ENCODE measurements at regions not wholly inside any gene's neighbourhood (a gene's known extent, or its start where the extent isn't known, plus 50 kb on each side); places are given as distances from the start of the nearest gene placed in this dataset.

DNA sequence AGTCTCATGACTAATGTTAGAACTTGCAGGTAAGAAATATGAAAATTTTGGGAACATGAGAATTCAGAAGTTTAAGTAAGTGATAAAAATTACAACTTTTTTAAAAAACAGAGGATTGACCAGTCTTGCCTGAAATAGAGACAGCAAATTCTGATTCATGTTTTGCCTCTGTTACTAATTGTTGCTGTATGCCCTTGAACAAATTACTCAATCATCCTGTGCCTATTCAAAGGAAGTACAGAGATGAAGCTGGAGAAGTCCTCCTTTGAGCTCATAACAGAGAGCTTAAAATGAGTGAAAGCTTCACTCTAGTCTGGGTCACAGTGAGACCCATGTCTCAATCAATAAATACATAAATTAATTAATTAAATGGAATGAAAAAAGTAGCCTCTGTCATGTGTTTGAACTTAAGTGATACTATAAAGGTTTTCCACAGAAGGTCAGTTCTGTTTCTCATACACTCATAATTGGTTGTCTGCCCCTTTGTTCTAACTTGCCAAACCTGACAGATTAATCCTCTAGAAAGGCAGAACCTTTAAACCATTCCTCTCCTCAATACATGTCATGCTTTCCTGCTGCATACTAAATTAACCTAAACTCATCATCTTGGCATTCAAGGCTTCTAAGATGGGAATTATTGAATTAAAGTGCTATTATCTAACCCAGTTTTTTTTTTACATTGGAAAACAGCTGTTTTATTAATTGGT is 374.6 kb upstream of the LRATD1 start:
- no peak for DNase-seq

DNA sequence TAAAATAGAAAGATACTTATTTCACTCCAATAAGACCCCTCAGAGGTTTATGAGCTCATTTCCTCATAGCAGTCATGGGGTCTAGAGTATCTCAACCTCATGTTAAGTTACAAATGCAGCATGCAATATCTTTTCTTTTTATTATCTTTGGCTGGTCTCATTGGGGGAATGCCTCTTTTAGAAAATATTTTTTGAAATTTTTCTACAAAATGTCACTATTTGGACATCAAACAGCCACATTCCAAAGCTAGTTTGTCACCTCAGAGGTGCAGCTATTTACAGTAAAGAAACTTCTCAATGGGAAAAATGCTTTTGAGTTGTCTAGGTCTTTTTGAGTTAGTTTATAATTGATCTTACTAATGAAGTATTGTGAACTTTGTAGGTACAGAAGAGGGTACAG is 370.7 kb upstream of the LRATD1 start:
- DNase-seq = no peak

DNA sequence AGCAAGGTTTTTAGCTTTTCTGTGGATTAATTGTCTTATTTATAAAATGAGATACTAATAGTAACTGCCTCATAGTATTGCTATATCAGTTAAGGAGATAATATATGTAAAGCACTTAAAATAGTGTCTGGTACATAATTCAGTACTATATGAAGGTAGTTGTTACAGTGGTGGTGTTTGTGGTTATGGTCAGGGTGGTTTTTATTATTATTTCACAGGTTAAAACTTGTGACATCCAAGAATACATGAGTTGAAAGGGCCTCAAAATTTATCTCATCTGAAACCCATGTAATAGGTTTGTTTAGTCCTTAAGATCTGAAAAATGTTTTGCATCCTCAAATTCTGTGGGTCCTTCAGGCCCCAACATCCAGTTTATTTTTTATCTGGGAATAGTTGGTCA is 369.5 kb upstream of the LRATD1 start:
- no peak for DNase-seq

DNA sequence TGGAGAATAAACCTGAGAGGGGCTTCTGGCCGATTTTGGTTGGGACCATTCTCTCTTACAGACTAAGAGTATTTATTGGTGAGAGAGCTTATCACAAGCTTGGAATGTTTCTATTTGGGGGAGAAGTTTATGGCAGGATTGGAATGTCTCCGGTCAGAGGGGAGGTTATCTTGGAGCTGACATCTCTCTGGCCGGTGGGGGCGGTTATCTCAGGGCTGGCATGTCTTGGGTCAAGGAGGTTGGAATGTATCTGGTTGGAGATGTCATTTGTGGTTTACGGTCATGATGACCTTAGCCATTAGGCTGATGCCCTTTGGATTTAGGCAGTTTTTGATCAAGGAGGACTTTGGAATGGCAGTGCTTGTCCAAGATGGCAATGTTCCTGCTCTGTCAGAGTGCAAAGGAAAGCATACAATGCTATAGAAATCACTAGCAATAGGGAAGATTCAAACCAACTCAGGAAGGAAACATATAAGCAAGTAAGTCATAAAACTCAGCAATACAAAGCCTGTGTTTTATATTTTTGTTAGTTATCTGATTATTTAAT is 362.4 kb upstream of the LRATD1 start:
- no peak for DNase-seq

DNA sequence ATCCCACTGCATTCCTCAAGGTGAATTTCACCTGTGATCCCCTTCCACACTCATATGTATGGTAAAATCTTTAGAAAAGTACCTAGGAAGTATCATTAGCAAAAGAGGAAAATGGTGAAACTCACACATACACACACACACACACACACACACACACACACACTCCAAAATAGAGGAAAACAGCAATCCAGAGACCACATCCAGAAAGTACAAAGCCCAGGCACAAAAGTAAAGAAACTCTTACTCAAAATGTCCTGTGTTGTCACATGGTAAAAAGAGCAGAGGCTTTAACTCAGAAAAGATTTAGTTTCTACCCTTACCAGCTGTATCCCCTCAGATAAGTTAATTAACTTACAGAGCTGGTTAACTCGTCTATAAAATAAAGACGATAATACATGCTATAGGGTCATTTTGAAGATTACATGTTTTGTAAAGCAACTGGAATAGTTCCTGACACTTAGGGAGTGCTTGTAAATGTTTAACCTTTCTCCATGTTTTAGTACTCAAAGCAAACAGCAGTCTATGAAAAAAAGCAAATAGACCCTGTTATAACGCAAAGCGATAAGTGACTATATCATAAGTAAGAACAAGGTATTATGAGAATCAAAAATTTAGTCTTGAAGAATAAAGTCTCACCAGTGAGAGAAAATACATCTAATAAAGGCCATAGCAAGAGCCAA is 360.0 kb upstream of the LRATD1 start:
- no peak for DNase-seq

DNA sequence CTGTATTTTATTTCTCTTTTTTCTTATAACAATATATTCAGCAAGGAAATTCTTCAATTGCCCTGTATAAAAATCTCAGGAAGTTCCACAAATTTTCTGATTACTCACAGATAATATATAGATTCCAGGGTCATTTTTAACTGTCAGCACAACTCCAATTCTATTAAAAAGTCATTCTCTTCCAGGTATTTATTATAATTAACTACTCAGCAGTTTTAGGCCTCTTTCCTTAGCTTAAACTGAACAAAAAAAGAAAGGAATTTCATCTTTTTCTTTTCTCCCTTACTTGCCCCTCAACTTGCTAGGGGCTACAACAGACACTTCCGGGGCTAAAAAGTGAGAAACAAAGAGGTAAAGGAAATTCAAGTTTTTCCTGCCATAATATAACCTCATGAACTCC is 358.9 kb upstream of the LRATD1 start:
- DNase-seq = no peak

DNA sequence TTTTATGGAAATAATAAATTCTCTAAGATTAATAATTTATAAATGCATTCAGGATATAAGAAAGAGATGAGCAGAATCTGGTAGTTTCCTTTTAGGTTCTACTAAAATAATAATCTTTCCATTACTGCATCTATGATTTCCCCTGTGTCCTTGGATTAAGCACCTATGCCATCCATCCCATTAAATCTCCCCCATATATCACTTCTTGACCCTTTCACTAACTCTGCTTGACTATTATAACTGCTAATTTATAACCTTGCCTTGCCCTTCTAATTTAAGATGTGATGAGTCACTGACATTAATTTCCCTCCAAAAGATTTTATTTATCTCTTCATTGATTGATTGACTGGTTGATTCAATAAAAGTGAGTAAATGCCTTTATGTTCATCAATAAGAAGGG is 348.3 kb upstream of the LRATD1 start:
- DNase-seq = no peak

DNA sequence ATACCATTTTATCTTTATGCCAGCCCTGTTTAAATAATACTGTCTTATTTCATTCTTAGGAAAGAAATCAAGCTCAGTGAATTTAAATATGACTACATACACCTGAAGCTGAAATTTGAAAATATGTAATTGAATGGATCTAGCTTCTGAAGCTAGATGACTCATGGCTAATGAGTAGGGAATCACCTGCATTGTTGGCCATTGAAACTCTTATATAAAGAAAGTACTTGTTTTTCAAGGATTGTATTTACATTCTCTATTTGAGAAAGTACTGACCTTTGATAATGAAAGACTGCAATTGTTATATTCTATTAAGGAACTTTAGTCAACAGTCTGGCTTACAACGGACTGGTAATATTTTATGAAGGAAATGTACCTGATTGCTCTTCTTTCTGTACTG is 346.7 kb upstream of the LRATD1 start:
- no peak for DNase-seq

DNA sequence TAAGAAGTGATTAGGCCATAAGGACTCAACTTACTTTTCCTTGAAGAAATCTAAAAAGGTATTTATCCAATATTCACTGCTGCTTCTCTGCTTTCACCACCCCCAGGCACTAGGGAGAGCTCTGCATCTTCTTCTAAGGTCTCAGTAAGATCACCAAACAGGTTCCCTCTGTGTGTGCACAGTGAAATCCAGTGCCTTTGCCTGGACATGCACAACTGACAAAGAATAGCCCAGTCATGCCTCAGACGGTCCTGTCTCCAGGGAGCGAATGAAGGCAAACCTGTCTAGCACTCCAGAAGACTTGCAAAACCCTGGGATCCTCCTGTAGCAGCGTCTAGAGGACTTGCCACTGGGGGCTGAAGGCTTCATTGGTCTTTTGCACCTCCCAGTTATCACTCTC is 344.5 kb upstream of the LRATD1 start:
- DNase-seq = no peak

DNA sequence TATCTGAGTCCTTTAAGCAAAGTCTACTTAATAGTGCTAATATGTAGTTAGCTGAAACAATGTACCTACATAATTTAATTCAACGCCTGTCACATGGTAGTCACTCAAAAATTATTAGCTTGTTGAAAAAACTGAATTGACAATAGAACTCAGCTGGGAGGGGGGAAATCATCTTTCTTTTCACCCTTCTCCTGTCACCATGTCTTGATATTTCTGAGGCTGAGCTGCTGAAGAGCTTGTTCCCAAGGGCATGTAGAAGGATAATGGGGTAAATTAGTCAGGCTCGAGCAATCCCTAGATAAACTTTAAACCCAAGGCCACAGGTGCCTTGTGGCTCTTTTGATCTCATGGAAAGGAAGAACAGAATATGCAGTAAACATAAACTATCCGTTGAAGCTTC is 339.6 kb upstream of the LRATD1 start:
- no peak for DNase-seq

DNA sequence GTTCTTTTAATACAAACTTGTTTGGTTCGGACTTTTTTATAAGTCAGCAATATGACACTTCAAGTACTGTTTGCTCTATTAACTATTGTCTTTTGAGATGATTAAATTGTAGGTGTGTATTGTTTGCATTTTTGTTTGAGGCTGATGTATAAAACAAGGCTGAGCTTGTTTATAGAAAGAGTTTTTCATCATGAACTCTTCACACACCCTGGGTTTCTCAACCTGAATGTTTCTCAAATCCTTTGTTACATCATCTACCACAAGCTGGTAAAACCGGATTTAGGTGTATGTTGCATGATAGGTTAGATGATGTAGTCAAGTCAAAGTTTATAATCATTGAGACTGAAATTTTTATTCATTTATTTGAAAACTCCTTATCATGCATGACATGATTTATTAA is 335.2 kb upstream of the LRATD1 start:
- DNase-seq = no peak

DNA sequence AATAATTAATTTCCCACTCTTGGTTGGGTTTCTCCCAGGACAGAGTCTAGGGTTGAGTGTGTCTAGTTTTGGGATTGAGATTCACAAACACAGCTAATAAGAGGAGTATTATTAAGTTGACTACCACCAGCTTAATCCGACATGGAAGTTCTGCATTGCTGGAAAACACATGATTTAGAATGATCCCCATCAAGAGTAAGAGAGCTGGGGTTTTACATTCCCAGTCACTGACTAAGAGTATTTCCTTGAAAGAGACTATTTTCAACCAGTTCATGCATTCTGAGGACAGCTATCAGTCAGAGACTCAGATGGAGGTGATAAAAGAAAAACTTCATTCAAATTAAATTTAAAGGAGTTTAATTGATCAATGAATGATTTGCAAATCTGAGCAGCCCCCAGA is 334.6 kb upstream of the LRATD1 start:
- DNase-seq = no peak

DNA sequence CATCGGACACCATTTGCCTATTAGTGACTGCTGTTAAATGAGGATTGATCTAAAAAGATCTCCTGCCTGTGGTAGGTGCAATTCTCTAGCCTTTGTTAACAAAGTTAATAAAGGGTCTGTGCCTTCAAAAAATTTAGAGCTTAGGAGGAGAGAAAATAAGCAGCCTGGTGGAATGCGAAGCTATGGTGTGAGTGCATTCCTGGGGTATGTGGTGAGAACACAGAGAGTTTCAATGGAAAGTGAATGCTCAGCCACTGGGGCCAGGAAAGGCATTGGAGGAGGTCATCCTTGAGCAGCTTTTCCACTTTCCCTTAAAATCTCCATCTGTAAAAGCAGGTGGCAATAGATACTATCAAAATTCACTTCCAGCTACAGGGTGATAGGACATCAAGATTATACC is 331.2 kb upstream of the LRATD1 start:
- no peak for DNase-seq

DNA sequence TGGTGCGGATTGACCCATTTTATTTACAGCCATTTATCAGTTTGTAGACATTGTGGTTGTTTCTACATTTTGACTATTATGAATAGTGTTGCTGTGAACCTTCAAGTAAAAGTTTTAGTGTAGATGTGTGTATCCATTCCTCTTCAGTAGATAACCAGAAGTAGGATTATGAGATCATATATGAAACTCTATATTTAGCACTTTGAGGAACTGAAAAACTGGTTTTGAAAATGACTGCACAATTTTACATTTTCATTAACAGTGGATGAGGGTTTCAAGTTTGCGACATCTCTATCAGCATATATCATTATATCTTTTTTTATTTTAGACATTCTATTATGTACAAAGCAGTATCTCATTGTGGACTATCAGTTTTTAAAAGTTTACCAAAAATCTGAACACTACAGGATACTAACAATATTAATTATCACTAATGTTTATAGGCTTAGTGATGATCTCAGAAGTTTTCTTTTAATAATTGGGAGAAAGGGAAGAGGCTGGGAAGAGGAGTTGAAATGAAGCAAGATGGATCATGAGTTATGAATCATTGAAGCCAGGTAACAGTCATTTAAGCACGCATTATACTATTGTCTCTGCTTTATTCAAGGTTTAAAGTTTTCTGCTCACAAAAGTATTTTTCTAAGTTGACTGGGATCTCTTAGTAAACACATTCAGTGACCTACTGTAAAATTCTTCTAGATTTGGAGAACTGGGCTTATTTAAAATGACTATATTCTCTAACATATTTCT is 329.0 kb upstream of the LRATD1 start:
- DNase-seq = no peak

DNA sequence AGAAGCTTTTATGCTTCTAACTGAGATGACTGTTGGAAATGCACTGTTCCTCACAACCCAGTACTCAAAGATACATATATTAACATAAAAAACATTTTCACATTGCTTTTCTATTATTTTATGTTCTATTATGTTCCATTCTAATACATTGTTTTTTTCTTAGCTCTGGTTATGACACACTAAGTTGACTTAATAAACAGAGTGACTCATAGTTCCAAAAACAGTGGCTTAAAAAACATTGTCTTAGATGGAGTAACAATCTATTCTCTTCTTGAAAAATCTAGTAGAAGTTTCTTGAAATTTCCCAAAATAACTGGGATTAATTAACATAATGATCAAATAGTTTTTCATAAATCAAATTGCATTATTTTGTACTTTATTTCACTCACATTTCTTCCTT is 328.2 kb upstream of the LRATD1 start:
- no peak for DNase-seq

DNA sequence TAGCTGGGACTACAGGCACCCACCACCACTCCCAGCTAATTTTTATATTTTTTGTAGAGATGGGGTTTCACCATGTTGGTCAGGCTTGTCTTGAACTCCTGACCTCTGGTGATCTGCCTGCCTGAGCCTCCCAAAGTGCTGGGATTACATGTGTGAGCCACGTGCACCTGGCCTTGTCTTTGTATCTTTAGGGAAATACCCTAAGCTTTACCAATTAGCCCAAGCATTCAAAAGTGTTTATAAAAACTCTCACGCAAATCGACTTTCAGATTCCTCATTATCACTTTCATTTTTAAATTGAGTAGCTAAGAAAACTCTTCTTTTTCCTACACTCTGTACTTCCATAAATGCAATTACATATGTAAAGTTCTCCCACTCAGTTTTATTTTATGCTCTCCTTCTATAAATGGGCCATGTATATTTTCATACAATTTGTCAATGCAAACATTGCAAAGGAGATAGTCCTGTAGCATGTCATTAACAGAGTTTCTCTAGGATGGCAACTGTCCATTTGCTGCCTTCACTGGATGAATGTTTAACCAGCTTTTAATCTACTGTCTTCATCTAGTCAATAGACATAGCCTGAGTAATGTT is 326.2 kb upstream of the LRATD1 start:
- DNase-seq = no peak

DNA sequence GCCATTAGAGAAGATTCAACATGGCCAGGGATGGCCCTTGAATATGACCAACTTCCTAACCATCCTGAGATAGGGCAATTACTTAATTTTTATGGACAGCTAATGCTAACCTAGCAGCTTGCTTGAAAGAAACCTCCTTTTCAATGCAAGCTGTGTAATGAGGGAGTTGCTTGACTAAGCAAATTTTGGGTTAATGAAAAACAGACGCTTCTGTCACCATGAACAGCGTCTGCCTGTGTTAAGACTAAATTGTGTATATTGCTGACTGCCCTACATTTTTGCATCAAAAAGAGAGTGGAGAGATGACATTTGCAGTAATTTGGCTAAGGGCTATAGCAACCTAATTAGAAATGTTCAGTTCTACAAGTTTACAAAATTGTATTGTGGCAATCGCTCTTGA is 319.2 kb upstream of the LRATD1 start:
- no peak for DNase-seq

DNA sequence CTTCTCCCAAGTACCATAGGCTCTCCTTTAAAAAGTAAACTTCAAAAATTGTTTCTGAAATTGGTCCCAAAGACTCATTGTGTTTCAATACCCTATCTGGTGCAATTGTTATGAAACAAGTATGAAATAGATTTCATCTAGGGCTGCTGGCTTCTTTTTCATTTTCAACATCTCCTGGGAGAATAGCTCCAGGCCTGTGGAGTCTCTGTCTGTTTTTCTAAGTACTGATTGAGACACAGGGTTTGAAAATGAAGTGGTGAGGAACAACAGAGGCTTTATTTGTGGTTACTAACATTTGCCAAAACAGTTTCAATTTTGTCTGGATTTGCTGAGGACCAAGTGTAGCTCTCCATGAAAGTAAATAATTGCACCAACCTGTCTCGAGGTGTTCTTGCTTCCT is 315.9 kb upstream of the LRATD1 start:
- no peak for DNase-seq

DNA sequence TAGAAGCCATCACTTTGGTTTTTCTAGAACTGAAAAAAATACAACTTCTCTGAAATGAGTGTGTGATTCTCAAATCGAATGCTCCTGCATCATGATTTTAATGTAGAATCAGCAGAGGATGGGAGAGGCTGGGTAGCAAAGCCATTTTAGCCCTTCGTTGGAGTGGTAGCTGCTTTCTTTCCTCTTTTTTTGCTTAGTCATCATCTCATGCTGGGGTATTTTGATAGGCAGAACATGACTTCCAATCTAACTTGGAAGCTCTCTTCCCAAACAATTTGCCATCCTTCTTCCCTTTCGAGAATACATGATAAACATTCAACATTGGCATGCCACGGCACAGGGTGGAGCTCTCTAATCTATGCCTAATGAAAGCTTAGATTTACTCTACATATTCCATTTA is 311.2 kb upstream of the LRATD1 start:
- no peak for DNase-seq

DNA sequence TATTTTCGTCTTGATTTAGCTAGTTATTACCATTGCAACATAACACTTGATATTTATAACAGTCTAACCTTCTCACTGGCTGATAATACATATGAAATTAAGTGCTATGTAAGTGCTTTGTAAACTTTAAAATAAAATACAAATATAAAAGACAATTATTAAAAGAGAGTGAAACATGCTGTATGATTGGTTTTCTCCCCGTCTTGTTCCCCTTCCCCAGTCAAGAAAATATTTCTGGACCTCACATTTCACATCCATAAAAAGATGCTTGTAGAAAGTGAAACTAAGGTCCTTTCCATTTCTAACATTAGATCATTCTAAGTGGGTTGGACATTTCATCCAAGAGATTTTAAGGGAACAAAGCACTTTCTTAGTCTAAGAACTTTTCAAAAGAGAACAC is 310.2 kb upstream of the LRATD1 start:
- no peak for DNase-seq

DNA sequence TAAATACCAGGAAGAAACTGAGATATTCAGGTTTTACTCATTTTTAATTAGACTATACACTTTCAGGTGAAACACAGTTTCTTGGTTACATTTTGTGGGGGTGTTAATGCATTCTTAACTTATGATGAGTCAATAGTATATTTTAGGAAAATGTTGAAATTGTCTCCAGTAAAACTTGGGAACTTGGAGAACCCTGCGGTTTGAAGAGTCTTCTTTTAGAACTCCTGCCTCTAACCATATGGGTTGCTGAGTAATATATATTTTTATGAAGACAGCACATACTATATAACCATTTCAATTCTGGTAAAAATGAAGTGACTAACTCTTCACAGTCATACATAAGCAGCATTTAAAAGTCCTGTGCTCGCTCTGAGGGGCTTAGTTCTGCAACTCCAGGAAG is 308.2 kb upstream of the LRATD1 start:
- DNase-seq = no peak

DNA sequence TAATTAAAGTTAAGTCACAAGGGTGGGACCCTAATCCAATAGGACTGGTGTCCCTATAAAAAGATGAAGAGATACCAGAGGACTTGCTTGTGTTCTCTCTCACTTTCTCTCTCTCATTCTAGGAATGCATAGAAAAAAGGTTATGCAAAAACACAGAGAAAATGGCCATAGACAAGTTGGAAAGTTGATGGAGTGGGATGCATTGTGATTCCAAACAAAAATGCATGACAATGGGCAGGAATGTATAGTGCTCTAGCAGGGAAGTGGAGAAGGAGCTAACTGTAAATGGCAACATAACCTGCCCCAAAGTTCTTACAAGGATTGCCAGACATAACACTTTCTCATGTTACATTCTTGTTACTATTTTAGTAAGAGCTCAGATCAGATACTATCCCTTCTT is 301.6 kb upstream of the LRATD1 start:
- no peak for DNase-seq

Measured in muscle of arm (tissue), 1 donor.